ENCODE measurements at regions not wholly inside any gene's neighbourhood (a gene's known extent, or its start where the extent isn't known, plus 50 kb on each side); places are given as distances from the start of the nearest gene placed in this dataset.
"Not testable (repeated sequence)": the region's sequence is repeated elsewhere in the genome, so short reads cannot be mapped to it uniquely, and the experiment has no call there.

- not testable (repeated sequence) for TF ChIP-seq CTCF (conservative IDR thresholded peaks at IDR 0.05); ZFX (IDR thresholded peaks at IDR 0.05)
These were observed 199.0 kb upstream of the PLGLB2 start for GRCh38 chr2:87548681-87549536.
